IPS-NIHi11 (cell line): ENCODE measurements at regions not wholly inside any gene's neighbourhood (a gene's known extent, or its start where the extent isn't known, plus 50 kb on each side); places are given as distances from the start of the nearest gene placed in this dataset.
"Not testable (repeated sequence)": the region's sequence is repeated elsewhere in the genome, so short reads cannot be mapped to it uniquely, and the experiment has no call there.

Experiments
- DNase-seq: peaks from one replicate; pipeline ENCODE4 v3.0.0; 2012; ENCODE audit warnings: mixed read lengths, low spot score

DNA sequence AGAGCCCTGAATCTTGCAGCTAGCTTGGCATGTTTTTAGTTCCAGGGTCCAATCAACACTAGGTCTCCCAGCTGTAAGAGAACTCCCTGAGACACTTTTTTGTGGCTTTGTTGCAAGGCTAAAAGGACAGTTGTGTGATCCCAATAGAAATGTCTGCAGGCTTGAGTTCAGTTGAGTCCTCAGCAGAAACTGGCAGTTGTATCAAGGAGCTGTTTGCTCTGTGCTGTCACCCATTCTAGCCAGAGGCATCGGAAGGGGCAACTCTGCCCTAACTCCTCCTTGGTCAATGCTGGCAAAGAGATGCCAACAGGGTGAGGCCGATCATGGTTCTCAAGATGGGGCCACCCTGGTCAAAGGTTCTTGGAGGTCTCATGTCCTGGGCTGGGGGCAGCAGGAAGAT, 224.1 kb downstream of the BUB3 start:
- no peak for DNase-seq

GRCh38 chr10:123379156-123379555, 225.0 kb downstream of the BUB3 start:
- peak; percentile 41 for DNase-seq

DNA sequence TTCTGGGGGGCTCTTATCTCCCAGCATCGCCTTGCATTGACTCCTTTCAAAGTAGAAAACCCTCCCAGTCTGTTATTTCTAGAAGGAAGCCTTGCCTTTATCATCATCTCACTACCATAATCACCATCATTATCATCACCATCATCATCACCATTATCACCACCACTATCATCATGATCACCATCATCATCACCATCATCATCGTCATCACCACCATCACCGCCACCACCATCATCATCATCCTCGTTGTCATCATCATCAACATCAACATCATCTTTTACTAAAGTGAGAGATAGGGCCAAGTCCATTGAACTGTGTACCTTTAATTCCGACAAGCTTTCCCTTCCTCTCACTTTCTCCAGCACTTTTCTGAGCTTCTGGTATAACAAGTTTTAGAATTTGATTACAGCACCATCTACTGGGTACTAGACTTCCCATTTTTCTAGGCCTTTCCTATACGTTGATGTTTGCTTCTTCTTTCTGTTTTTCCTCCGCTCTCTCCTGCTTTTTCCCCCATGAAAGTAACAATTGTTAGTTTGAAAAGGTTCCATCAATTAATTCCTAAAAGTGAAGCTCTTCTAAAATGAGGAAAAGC, 226.4 kb downstream of the BUB3 start:
- DNase-seq, result no peak

DNA sequence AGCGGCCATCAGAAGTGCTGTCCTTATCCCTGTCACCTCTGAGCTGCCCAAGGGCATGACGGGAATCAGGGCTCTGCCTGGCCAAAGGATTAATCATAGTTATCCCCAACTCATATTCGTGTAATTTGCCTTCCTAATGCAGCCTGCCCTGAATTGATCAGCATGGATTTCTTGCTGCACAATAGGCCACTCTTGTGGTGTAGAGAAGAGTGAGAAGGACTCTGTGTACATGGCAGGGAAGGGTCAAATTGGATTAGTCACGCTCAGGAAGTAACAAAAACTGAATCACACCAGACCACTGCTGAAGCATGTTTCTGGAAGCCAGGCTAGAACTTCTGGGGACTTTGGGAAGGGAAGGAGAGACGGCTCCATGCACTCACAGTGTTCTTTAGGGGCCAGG, 227.0 kb downstream of the BUB3 start:
- no peak for DNase-seq

GRCh38 chr10:123382491-123382890, 228.3 kb downstream of the BUB3 start:
- DNase-seq, result no peak

- DNase-seq, result no peak
Measured at GRCh38 chr10:123385508-123386080, 231.4 kb downstream of the BUB3 start.

DNA sequence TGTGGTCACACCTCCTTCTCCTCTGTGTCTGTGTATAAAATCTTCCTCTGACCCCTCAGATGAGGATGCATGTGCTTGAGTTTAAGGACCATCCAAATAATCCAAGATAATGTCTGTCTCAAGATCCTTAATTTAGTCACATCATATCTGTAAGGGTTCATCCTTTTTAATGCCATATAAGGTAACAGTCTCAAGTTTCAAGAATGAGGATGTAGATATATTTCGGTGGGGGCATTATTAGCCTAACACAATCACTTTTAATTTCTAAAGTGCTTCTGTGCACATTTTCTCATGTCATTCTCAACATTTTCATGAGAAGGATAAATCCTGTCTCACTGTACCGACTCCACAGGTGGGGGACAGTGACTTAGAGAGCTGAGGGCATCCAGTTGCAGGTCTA, 235.3 kb downstream of the BUB3 start:
- no peak for DNase-seq

DNA sequence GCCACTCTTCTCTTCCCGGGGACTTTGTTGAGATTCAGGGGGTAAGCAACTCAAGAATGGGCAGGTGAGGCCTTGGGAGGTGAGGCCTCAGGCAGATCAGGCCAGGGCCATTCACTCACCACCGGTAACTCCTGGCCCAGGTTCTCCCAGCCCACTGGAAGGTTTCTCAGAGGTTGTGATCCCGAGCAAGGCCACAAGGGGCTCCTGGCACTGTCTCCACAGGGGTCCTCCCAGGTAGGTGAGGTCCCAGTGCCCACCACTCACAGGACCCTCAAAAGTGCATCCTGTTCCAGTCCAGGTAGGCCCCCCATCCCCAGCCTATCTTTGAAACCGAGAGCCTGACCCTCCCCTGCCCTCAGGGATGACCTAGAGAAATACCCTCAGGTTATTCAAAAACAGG, 236.1 kb downstream of the BUB3 start:
- DNase-seq, result peak; percentile 47

DNA sequence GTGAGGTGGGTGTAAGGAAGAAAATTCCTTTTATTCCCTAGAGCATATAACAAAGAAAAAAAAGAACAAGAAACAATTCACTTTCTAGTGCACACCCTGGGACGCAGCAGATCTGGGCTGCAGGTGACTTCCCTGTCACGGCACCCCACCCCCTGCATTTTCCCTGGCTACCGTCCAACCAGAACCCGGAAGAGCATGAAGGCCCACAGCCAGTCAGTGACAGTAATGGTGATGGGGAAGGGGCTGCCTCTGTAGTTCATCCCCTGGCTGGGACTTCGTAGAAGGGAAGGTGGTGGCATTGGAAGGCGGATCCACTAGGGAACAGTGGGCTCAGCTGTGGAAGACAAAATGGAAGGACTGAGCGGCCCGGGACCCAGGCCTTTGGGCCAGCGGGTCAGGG, 236.7 kb downstream of the BUB3 start:
- no peak for DNase-seq

- no peak for DNase-seq
Measured at GRCh38 chr10:123391275-123392028, 237.2 kb downstream of the BUB3 start.

DNA sequence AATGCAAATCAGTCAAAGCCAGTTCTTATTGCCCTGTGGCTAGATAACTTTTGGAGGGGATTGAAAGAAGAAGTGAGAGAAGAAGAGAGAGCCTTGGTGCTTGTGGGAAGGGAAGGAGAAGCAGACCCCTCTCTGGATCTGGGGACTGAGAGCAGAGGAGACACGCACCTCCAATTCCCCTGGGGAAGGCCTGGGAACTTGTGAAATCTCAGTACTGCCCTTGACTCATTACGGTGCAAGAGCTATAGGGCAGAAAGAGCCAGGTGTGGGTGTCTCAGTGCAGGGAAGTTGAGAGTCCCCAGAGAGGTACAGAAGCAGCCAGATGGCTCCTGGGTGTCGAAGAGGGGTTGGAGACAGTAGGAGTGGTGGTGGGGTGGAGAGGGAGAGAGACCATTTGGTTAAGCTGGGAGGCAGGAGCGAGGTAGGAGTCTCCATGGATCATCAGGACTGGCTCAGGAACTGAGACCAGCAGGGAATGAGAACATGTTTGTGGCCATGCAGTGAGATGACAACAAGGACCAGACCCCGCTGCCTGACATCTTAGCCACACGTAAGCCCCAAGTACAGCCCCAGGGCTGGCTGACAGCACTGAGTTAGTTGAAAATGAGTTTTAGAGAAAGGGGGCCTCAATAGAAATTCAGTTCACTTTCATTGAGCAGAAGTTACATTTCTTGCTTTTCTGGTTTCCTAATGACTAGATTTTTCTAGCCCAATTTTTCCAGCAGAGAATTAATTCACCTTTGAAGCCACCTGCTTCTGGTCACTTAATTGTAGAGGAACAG, 238.2 kb downstream of the BUB3 start:
- DNase-seq, result no peak

DNA sequence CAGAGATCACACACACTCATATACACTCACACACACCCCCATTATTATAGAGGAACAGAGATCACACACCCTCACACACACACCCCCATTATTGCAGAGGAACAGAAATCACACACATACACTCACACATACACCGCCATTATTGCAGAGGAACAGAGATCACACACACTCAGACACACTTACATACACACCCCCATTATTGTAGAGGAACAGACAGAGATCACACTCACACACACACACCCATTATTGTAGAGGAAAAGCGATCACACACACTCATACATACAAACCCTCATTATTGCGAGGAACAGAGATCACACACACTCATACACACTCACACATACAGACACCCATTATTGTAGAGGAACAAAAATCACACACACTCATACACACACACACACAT, 239.0 kb downstream of the BUB3 start:
- no peak for DNase-seq

GRCh38 chr10:123394382-123394781, 240.2 kb downstream of the BUB3 start:
- no peak for DNase-seq

GRCh38 chr10:123395234-123395633, 241.0 kb downstream of the BUB3 start:
- DNase-seq, result not testable (repeated sequence)

GRCh38 chr10:123395906-123396305, 241.7 kb downstream of the BUB3 start:
- no peak for DNase-seq

DNA sequence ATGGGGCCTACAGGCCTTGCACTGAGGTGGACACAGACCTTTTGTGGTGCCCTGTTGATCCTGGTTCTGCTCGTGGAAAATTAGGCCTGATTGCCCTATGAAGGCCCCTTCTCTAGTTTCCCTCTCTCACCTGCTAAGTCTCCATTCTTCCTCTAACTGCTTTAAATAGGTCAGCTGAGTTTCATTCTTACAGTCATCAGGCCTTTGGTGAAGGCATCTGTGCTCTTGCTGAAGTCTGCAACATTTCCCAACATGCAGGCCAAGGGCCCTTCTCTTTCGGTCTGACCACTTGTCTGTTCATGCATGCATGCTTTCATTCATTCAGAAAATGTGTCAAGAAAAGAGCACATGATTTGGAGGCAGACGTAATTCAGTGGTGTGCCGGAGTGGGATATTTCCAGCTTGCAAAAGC, 244.0 kb downstream of the BUB3 start:
- DNase-seq, result no peak

DNA sequence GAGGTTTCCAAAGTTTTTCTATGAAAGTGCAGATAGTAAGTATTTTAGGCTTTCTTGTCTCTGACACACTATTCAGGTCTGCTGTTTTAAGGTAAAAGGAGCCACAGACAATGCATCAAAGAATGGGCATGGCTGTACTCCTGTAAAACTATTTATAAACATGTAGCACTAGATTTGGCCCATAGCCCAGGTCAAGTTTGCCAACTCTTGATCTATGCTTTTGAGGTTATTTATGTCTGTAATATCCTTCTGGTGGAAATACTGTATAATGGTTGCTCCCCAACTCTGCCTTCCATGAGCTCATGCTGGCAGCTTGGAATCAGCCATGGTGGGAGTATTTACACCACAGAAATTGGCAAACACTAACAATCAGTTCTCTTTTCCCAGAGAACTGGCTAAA, 244.6 kb downstream of the BUB3 start:
- DNase-seq, result no peak

- DNase-seq, result no peak
Measured at GRCh38 chr10:123399276-123399839, 245.2 kb downstream of the BUB3 start.

GRCh38 chr10:123402021-123402420, 247.8 kb downstream of the BUB3 start:
- DNase-seq, result no peak

GRCh38 chr10:123402656-123403055, 248.5 kb downstream of the BUB3 start:
- DNase-seq, result no peak

DNA sequence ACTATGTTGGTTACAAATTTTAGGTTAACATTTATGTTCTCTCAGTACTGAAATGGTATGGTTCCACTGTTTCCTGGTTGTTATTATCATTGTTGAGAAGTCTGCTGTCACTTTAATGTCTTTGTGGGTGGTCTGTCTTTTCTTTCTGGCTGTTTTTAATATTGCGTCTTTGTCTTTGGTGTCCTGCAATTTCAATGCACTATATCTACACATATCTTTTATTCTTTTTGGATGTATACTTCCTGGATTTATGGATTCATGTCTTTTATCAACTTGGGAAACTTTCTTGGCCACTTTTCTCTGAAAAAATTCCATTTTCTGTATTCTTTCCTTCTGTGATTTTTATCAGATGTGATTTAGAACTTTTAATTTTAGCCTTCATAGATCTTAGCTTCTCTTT, 250.2 kb downstream of the BUB3 start:
- no peak for DNase-seq

DNA sequence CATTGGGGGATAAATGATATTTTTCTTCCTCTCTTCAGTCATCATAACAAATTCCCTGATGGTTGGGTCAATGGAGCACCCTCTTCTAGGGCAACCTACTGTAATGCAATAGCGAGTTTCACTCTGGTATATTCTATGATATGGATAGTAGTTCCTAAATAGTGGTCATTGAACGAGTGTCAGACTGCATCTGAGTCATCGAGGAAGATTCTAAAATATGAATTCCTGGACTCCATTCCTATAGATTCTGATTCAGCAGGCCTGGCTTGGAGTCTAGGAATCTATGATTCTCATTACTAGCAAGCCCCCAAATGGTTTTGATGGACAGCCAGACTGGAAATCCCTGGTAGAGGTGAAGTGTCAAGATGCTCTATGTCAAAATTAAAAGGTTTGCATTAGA, 254.5 kb downstream of the BUB3 start:
- no peak for DNase-seq

DNA sequence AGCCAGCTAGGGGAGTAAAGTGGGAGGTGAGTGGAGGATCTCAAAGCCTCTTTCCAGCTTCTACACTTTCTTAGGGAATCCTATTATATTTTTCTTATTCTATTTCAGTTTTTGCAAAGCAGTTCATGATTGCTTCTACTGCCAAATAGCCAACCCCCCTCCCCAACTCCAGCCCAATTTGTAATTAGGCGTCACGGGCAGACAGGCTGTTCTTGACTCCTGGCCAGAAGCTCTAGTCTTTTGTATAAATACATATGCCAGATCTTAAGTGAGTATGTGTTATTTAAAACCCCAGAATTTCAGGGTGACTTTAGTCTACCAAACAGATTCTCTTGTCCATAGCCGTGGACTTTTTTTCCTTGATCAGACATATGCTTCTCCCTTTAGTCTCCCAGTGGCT, 255.2 kb downstream of the BUB3 start:
- no peak for DNase-seq
